Liver (tissue), 8 donors: ENCODE measurements at regions not wholly inside any gene's neighbourhood (a gene's known extent, or its start where the extent isn't known, plus 50 kb on each side); places are given as distances from the start of the nearest gene placed in this dataset.

ENCODE experiments used
- DNase-seq: peaks from one replicate; pipeline ENCODE4 v3.0.0-alpha.2; 2017; ENCODE audit warnings: low spot score
- H3K27ac ChIP-seq, 2 donors: one replicate each; pipeline ENCODE4 v1.7.0; 2013; ENCODE audit warnings: inconsistent platforms in 2 of 2, low read length in 2 of 2, control low read depth in 1 of 2, low read depth in 1 of 2, mild to moderate bottlenecking in 1 of 2
- H3K27me3 ChIP-seq, 4 donors: one replicate each; pipeline versions ENCODE4 v1.6.1 to v1.7.0; 2013; ENCODE audit warnings: low read length in 3 of 4, inconsistent platforms in 1 of 4, mild to moderate bottlenecking in 1 of 4, moderate library complexity in 1 of 4; ENCODE audit not compliant: control insufficient read depth in 4 of 4, insufficient read depth in 4 of 4
- H3K36me3 ChIP-seq, 4 donors: one replicate each; pipeline versions ENCODE4 v1.6.1 to v1.7.0; 2013; ENCODE audit warnings: low read length in 3 of 4, mild to moderate bottlenecking in 3 of 4, low read depth in 1 of 4, moderate library complexity in 1 of 4; ENCODE audit not compliant: control insufficient read depth in 4 of 4, insufficient read depth in 3 of 4
- H3K4me1 ChIP-seq, 4 donors: one replicate each; pipeline versions ENCODE4 v1.6.1 to v1.7.0; 2013; ENCODE audit warnings: low read length in 3 of 4, mild to moderate bottlenecking in 3 of 4, moderate library complexity in 1 of 4; ENCODE audit not compliant: control insufficient read depth in 4 of 4, insufficient read depth in 4 of 4
- H3K4me3 ChIP-seq, 3 donors: one replicate each; pipeline versions ENCODE4 v1.6.1 to v1.7.0; 2013; ENCODE audit warnings: low read length in 3 of 3, control low read depth in 1 of 3, low read depth in 1 of 3, mild to moderate bottlenecking in 1 of 3
- H3K9ac ChIP-seq, 2 donors: one replicate each; pipeline ENCODE4 v1.7.0; 2013; ENCODE audit warnings: low read length in 2 of 2, mild to moderate bottlenecking in 2 of 2, moderate library complexity in 2 of 2, control low read depth in 1 of 2, low read depth in 1 of 2
- H3K9me3 ChIP-seq, 4 donors: one replicate each; pipeline versions ENCODE4 v1.6.1 to v1.7.0; 2013; ENCODE audit warnings: low read length in 3 of 4; ENCODE audit not compliant: control insufficient read depth in 4 of 4
- ATF3 ChIP-seq: IDR thresholded peaks from 2 replicates; pipeline ENCODE4 v1.6.1; 2016; ENCODE audit warnings: antibody characterized with exemption
- CTCF ChIP-seq: fragments of 150-350 bp; IDR thresholded peaks from 2 replicates; pipeline ENCODE4 v1.5.1; 2017; ENCODE audit warnings: improper control_type of control experiment, low read depth, low read length; ENCODE audit not compliant: missing input control
- EGR1 ChIP-seq, 2 donors: IDR thresholded peaks; 2 replicates each; pipeline ENCODE4 v1.6.1; 2016 to 2018; ENCODE audit warnings: antibody characterized with exemption in 2 of 2, low read depth in 2 of 2
- FOXA1 ChIP-seq: IDR thresholded peaks from 2 replicates; pipeline ENCODE4 v1.6.1; 2016; ENCODE audit warnings: antibody characterized with exemption
- FOXA2 ChIP-seq: IDR thresholded peaks from 2 replicates; pipeline ENCODE4 v1.6.1; 2016; ENCODE audit warnings: antibody characterized with exemption
- GABPA ChIP-seq, 2 donors: IDR thresholded peaks in 1 of 2; conservative IDR thresholded peaks in 1 of 2; 2 replicates each; pipeline ENCODE4 v1.6.1; 2016; ENCODE audit warnings: antibody characterized with exemption in 2 of 2, mild to moderate bottlenecking in 1 of 2, moderate library complexity in 1 of 2
- HNF4A ChIP-seq, 2 donors: conservative IDR thresholded peaks; 2 replicates each; pipeline ENCODE4 v1.6.1; 2016; ENCODE audit warnings: antibody characterized with exemption in 2 of 2, mild to moderate bottlenecking in 2 of 2
- HNF4G ChIP-seq: IDR thresholded peaks from 2 replicates; pipeline ENCODE4 v1.6.1; 2016; ENCODE audit warnings: antibody characterized with exemption
- JUND ChIP-seq, 2 donors: IDR thresholded peaks; 2 replicates each; pipeline ENCODE4 v1.6.1; 2016; ENCODE audit warnings: antibody characterized with exemption in 2 of 2
- NR2F2 ChIP-seq: IDR thresholded peaks from 2 replicates; pipeline ENCODE4 v1.6.1; 2016; ENCODE audit warnings: antibody characterized with exemption
- RAD21 ChIP-seq, 2 donors: IDR thresholded peaks; 2 replicates each; pipeline ENCODE4 v1.6.1; 2016; ENCODE audit warnings: antibody characterized with exemption in 2 of 2, mild to moderate bottlenecking in 2 of 2
- REST ChIP-seq: IDR thresholded peaks from 2 replicates; pipeline ENCODE4 v1.6.1; 2016; ENCODE audit warnings: antibody characterized with exemption, mild to moderate bottlenecking
- RXRA ChIP-seq, 2 donors: IDR thresholded peaks; 2 replicates each; pipeline ENCODE4 v1.6.1; 2017 to 2018; ENCODE audit warnings: antibody characterized with exemption in 2 of 2, mild to moderate bottlenecking in 1 of 2
- SP1 ChIP-seq: IDR thresholded peaks from 2 replicates; pipeline ENCODE4 v1.6.1; 2018; ENCODE audit warnings: antibody characterized with exemption, mild to moderate bottlenecking
- TAF1 ChIP-seq: conservative IDR thresholded peaks from 2 replicates; pipeline ENCODE4 v1.6.1; 2016; ENCODE audit warnings: antibody characterized with exemption, mild to moderate bottlenecking
- YY1 ChIP-seq: IDR thresholded peaks from 2 replicates; pipeline ENCODE4 v1.6.1; 2016; ENCODE audit warnings: antibody characterized with exemption, mild to moderate bottlenecking
- ZBTB33 ChIP-seq: IDR thresholded peaks from 2 replicates; pipeline ENCODE4 v1.6.1; 2016; ENCODE audit warnings: antibody characterized with exemption
- WGBS: extraction: QIAGEN DNeasy Blood & Tissue Kit; methylation state at CpG from one replicate; pipeline ENCODE4 v1.1.7; 2013; 5-methylcytosine and 5-hydroxymethylcytosine counted together
- donor health status: healthy.
- donor health status: healthy.
- donor health status: healthy.
- donor health status: healthy.
- donor health status: healthy.

GRCh38 chr10:111344804-111345203 lies 268.0 kb downstream of the ADRA2A start (continued):
- TF ChIP-seq REST, result no peak

GRCh38 chr10:111347386-111348013 lies 270.7 kb downstream of the ADRA2A start:
- DNase-seq, result no peak
- TF ChIP-seq FOXA2, result no peak
- no peak for TF ChIP-seq RAD21 (IDR thresholded peaks at IDR 0.05)
- TF ChIP-seq JUND (IDR thresholded peaks at IDR 0.05), result no peak
- TF ChIP-seq GABPA (IDR thresholded peaks at IDR 0.05 in 1 of 2, conservative IDR thresholded peaks at IDR 0.05 in 1 of 2), result no peak
- no peak for TF ChIP-seq ATF3
- no peak for TF ChIP-seq TAF1
- TF ChIP-seq YY1, result no peak
- TF ChIP-seq HNF4G, result no peak
- no peak for TF ChIP-seq NR2F2
- Histone ChIP-seq H3K4me1 (no peaks in the 10 kb centered on the region), H3K9me3 (peaks cover 0 to 2% (median under 1%) of the 10 kb centered on the region in 4 donors), H3K36me3 (no peaks in the 10 kb centered on the region), H3K9ac (no peak overlapping the region), H3K4me3 (no peak overlapping the region), H3K27me3 (peaks cover 0 to 4% (median 1%) of the 10 kb centered on the region in 4 donors), H3K27ac (no peak overlapping the region)
- WGBS, result 52% methylated on average over 6 of the region's 6 CpGs

- no peak overlapping the region for H3K4me3 ChIP-seq
- H3K4me1 ChIP-seq, result no peaks in the 10 kb centered on the region
- TF ChIP-seq HNF4A (conservative IDR thresholded peaks at IDR 0.05), result no peak
- TF ChIP-seq RXRA (IDR thresholded peaks at IDR 0.05), result no peak
- TF ChIP-seq CTCF, result no peak
- no peak for TF ChIP-seq FOXA2
- no peak for TF ChIP-seq RAD21 (IDR thresholded peaks at IDR 0.05)
- no peak for TF ChIP-seq YY1
- no peak for TF ChIP-seq SP1
- no peak for TF ChIP-seq ZBTB33
- no peak for TF ChIP-seq HNF4G
- no peak for TF ChIP-seq ATF3
- no peak for TF ChIP-seq EGR1 (IDR thresholded peaks at IDR 0.05; ENCODE audit: low read depth in 2 of 2)
- no peak for TF ChIP-seq NR2F2
- TF ChIP-seq JUND (IDR thresholded peaks at IDR 0.05), result no peak
- no peak for TF ChIP-seq FOXA1
- peaks cover 0 to 4% (median 1%) of the 10 kb centered on the region in 4 donors for H3K27me3 ChIP-seq
- 78% methylated on average over 4 of the region's 4 CpGs for WGBS
- no peak for DNase-seq
- no peak overlapping the region for H3K27ac ChIP-seq
- H3K36me3 ChIP-seq, result no peaks in the 10 kb centered on the region
- H3K9ac ChIP-seq, result no peak overlapping the region
- no peaks in the 10 kb centered on the region for H3K9me3 ChIP-seq
Observed at GRCh38 chr10:111348076-111348475, 271.2 kb downstream of the ADRA2A start.
